Stimulated activated memory B cell treated with anti-CD40 and anti-IgM and Interleukin-4, amounts not matched to agents 10 μg/mL and 1 μg/mL and 100 μg/mL, for 72 hours (primary cell): ENCODE measurements at regions not wholly inside any gene's neighbourhood (a gene's known extent, or its start where the extent isn't known, plus 50 kb on each side); places are given as distances from the start of the nearest gene placed in this dataset.
"Not testable (repeated sequence)": the region's sequence is repeated elsewhere in the genome, so short reads cannot be mapped to it uniquely, and the experiment has no call there.

Experiments used
- ATAC-seq: fragments of 150-1000 bp; cut with Tn5 transposase; 2 replicates; pipeline ENCODE4 v1.10.0; 2021
- H3K27ac Mint-ChIP-seq: one replicate; pipeline ENCODE4 v1.8.0; 2022; ENCODE audit warnings: mild to moderate bottlenecking, mixed read lengths
- H3K27me3 Mint-ChIP-seq: one replicate; pipeline ENCODE4 v1.8.0; 2022; ENCODE audit warnings: mixed read lengths
- H3K36me3 Mint-ChIP-seq: one replicate; pipeline ENCODE4 v1.8.0; 2022; ENCODE audit warnings: mixed read lengths
- H3K4me1 Mint-ChIP-seq: one replicate; pipeline ENCODE4 v1.8.0; 2022; ENCODE audit warnings: mixed read lengths
- H3K4me3 Mint-ChIP-seq: one replicate; pipeline ENCODE4 v1.8.0; 2022; ENCODE audit warnings: mild to moderate bottlenecking, moderate library complexity, mixed read lengths
- H3K9me3 Mint-ChIP-seq: one replicate; pipeline ENCODE4 v1.8.0; 2022; ENCODE audit warnings: mixed read lengths

DNA sequence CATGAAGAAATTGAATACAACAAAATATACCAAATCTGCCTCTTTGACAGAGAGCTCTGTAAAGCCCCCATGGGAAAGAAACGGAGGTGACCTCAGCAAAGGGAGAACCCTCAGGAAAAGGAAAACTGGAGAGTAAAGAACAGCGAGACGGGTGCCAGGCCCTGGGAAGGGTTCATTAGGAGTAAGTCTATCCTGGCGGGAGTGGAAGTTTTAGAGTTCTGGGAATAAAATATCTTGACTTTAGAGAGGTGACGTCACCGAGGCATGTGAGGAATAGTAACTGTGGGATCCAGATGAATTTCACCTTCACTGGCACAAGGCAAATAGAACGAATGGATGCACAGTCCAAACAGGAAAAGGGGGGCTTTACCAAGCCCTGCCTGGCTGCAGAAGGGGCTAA, 362.8 kb upstream of the IGFBP3 start:
- H3K4me3 Mint-ChIP-seq = no peak overlapping the region
- H3K27ac Mint-ChIP-seq = no peak overlapping the region
- H3K4me1 Mint-ChIP-seq = no peaks in the 10 kb centered on the region
- H3K36me3 Mint-ChIP-seq = no peaks in the 10 kb centered on the region
- H3K27me3 Mint-ChIP-seq = no peaks in the 10 kb centered on the region
- ATAC-seq = no peak
- no peaks in the 10 kb centered on the region for H3K9me3 Mint-ChIP-seq

- H3K4me3 Mint-ChIP-seq = no peak overlapping the region
- no peak overlapping the region for H3K27ac Mint-ChIP-seq
- no peak for ATAC-seq
- H3K4me1 Mint-ChIP-seq = no peaks in the 10 kb centered on the region
- H3K9me3 Mint-ChIP-seq = peaks cover 4% of the 10 kb centered on the region
- no peaks in the 10 kb centered on the region for H3K36me3 Mint-ChIP-seq
- H3K27me3 Mint-ChIP-seq = no peaks in the 10 kb centered on the region
Observed at GRCh38 chr7:46282155-46282554, 361.1 kb upstream of the IGFBP3 start.

DNA sequence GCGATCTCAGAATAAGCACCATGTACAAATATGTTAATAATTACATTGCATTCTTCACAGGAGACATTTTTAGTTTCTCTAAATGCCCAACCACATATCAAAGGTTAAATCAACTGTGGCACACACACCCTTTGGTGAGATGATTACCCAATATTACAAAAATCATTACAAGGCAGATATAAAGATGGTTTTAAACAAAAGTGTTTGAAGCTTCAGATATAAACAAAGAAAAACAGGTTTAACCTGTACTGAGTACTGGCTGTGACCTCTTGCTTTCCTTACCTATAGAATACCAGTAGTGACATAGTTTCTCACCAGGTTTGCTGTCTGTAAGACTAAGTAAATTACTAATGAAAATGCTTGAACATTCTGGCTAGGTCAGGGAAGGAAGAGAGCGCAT, 360.0 kb upstream of the IGFBP3 start:
- Mint-ChIP-seq H3K27ac (no peak overlapping the region), H3K4me3 (no peak overlapping the region), H3K9me3 (peaks cover 4% of the 10 kb centered on the region), H3K4me1 (no peaks in the 10 kb centered on the region), H3K27me3 (no peaks in the 10 kb centered on the region), H3K36me3 (no peaks in the 10 kb centered on the region)
- ATAC-seq = no peak

DNA sequence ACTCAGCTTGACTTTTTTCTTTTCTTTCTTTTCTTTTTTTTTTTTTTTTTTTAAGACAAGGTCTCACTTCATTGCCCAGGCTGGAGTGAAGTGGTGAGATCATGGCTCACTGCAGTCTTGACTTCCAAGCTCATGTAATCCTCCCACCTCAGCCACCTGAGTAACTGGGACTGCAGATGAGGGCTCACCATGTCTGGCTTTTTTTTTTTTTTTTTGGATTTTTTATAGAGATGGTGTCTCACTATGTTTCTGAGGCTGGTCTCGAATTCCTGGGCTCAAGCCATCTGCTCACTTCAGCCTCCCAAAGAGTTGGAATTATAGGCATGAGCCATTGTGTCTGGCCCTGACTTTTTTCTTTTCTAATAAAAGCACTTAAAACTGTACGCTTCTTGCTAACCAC, 358.2 kb upstream of the IGFBP3 start:
- Mint-ChIP-seq H3K27me3 (no peaks in the 10 kb centered on the region), H3K36me3 (no peaks in the 10 kb centered on the region), H3K4me1 (no peaks in the 10 kb centered on the region), H3K9me3 (peaks cover 4% of the 10 kb centered on the region), H3K4me3 (no peak overlapping the region), H3K27ac (no peak overlapping the region)
- ATAC-seq = no peak

DNA sequence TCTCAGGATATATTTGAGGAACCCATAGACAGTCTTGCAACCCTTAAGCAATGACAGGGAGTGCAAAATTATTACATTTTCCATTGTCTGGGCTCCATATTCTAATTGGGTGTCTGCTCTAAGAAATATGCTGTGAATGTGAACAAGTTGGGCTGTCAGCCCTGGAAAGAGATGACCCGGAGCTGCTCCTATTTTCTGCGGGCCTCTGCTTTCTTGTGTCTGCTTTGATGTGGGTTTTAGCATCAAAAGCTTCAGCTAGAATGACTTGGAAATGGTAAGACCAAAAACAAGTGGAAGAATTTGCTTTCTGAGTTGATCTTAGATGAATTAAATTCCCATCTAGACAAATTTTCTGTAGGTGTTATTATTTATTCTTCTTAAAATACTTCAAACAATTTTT, 343.6 kb upstream of the IGFBP3 start:
- Mint-ChIP-seq H3K27ac (no peak overlapping the region), H3K27me3 (no peaks in the 10 kb centered on the region), H3K4me3 (no peak overlapping the region), H3K9me3 (peaks cover 13% of the 10 kb centered on the region), H3K36me3 (no peaks in the 10 kb centered on the region), H3K4me1 (no peaks in the 10 kb centered on the region)
- no peak for ATAC-seq

GRCh38 chr7:46261638-46262037, 340.6 kb upstream of the IGFBP3 start:
- H3K9me3 Mint-ChIP-seq = peaks cover 18% of the 10 kb centered on the region
- not testable (repeated sequence) for ATAC-seq, H3K36me3 Mint-ChIP-seq

DNA sequence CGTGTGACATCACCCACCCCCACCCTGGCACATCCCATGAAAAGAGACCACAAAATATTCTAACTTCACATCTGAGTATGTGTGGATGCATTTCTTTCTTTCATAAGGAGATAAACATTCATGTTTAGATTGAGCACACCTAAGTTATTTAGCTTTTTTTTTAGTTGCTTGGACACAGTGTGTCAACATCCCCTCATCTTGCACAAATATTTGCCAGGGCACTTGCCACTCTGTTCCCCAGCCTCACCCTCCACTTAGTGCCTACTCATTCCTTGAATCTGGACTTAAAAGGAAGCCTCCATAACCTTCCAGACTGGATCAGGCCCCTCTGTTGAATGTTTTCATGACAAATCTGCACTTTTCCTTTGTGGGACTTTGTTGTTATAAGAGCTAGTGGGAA, 338.9 kb upstream of the IGFBP3 start:
- ATAC-seq = no peak
- Mint-ChIP-seq H3K4me3 (no peak overlapping the region), H3K27me3 (no peaks in the 10 kb centered on the region), H3K27ac (no peak overlapping the region), H3K36me3 (no peaks in the 10 kb centered on the region), H3K4me1 (no peaks in the 10 kb centered on the region), H3K9me3 (peaks cover 14% of the 10 kb centered on the region)

More at GRCh38 chr7:46261638-46262037, 340.6 kb upstream of the IGFBP3 start:
- not testable (repeated sequence) for H3K27ac Mint-ChIP-seq, H3K4me3 Mint-ChIP-seq, H3K27me3 Mint-ChIP-seq, H3K4me1 Mint-ChIP-seq

- Mint-ChIP-seq H3K4me3 (no peak overlapping the region), H3K27ac (no peak overlapping the region), H3K4me1 (no peaks in the 10 kb centered on the region), H3K36me3 (no peaks in the 10 kb centered on the region), H3K9me3 (peaks cover 18% of the 10 kb centered on the region), H3K27me3 (no peaks in the 10 kb centered on the region)
- ATAC-seq = no peak
Observed at GRCh38 chr7:46257761-46258448, 336.8 kb upstream of the IGFBP3 start.

- no peak overlapping the region for H3K27ac Mint-ChIP-seq
- ATAC-seq = no peak
- peaks cover 21% of the 10 kb centered on the region for H3K9me3 Mint-ChIP-seq
- no peaks in the 10 kb centered on the region for H3K36me3 Mint-ChIP-seq
- no peaks in the 10 kb centered on the region for H3K4me1 Mint-ChIP-seq
- no peak overlapping the region for H3K4me3 Mint-ChIP-seq
- no peaks in the 10 kb centered on the region for H3K27me3 Mint-ChIP-seq
Observed at GRCh38 chr7:46256870-46257661, 336.0 kb upstream of the IGFBP3 start.

DNA sequence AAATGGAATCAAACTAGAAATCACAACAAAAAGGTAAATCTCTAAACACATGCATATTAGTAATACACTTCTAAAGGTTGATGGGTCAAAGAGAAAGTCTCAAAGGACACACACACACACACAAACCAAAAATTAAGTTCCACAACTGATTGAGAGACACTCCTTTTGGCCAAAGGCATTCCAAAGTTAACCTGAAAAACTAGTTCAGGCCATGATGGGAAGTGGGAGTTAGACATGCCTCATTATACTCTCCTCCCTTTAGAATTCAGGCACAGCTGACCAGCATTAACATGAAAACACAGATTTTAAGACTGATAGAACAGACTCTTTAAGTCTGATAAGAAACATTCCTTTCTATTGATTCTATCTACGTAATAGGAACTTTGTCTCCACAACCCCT, 332.4 kb upstream of the IGFBP3 start:
- Mint-ChIP-seq H3K9me3 (peaks cover 8% of the 10 kb centered on the region), H3K36me3 (no peaks in the 10 kb centered on the region), H3K4me3 (no peak overlapping the region), H3K27me3 (no peaks in the 10 kb centered on the region), H3K27ac (no peak overlapping the region), H3K4me1 (no peaks in the 10 kb centered on the region)
- ATAC-seq = no peak

DNA sequence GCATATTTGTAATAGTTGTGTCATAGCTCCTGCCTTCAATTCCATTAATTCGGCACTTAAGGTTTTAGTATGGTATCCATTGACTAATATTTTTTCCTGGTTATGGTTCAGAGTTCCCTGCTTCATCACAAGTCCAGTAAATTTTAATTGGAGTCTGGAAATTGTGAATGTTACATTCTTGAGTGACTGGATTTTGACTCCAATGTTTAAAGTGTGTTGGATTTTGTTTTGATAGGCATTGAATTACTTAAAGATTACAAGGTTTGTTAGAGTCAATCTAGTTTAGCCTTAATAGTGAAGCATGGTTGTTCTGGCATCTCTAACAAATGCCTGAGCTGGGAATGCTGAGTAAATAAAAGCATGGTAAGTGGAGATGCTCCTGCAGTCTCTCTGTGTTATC, 326.6 kb upstream of the IGFBP3 start:
- no peaks in the 10 kb centered on the region for H3K27me3 Mint-ChIP-seq
- no peak for ATAC-seq
- H3K27ac Mint-ChIP-seq = no peak overlapping the region
- no peak overlapping the region for H3K4me3 Mint-ChIP-seq
- no peaks in the 10 kb centered on the region for H3K4me1 Mint-ChIP-seq
- H3K9me3 Mint-ChIP-seq = peaks cover 2% of the 10 kb centered on the region
- H3K36me3 Mint-ChIP-seq = no peaks in the 10 kb centered on the region

GRCh38 chr7:46245586-46246111, 324.6 kb upstream of the IGFBP3 start:
- no peak overlapping the region for H3K27ac Mint-ChIP-seq
- H3K4me1 Mint-ChIP-seq = no peaks in the 10 kb centered on the region
- no peaks in the 10 kb centered on the region for H3K27me3 Mint-ChIP-seq
- no peaks in the 10 kb centered on the region for H3K36me3 Mint-ChIP-seq
- peaks cover 2% of the 10 kb centered on the region for H3K9me3 Mint-ChIP-seq
- no peak overlapping the region for H3K4me3 Mint-ChIP-seq
- ATAC-seq = no peak

GRCh38 chr7:46244757-46245156, 323.7 kb upstream of the IGFBP3 start:
- H3K27ac Mint-ChIP-seq = no peak overlapping the region
- H3K36me3 Mint-ChIP-seq = no peaks in the 10 kb centered on the region
- ATAC-seq = no peak
- H3K9me3 Mint-ChIP-seq = peaks cover 2% of the 10 kb centered on the region
- no peaks in the 10 kb centered on the region for H3K27me3 Mint-ChIP-seq
- H3K4me1 Mint-ChIP-seq = no peaks in the 10 kb centered on the region
- H3K4me3 Mint-ChIP-seq = no peak overlapping the region

- H3K36me3 Mint-ChIP-seq = no peaks in the 10 kb centered on the region
- H3K4me1 Mint-ChIP-seq = no peaks in the 10 kb centered on the region
- ATAC-seq = no peak
- H3K27me3 Mint-ChIP-seq = no peaks in the 10 kb centered on the region
- H3K27ac Mint-ChIP-seq = no peak overlapping the region
- H3K4me3 Mint-ChIP-seq = no peak overlapping the region
- H3K9me3 Mint-ChIP-seq = peaks cover 2% of the 10 kb centered on the region
Observed at GRCh38 chr7:46243406-46243805, 322.3 kb upstream of the IGFBP3 start.

- Mint-ChIP-seq H3K4me1 (no peaks in the 10 kb centered on the region), H3K36me3 (no peaks in the 10 kb centered on the region), H3K4me3 (no peak overlapping the region), H3K27ac (no peak overlapping the region), H3K27me3 (no peaks in the 10 kb centered on the region), H3K9me3 (peaks cover 2% of the 10 kb centered on the region)
- no peak for ATAC-seq
Observed at GRCh38 chr7:46239846-46240245, 318.8 kb upstream of the IGFBP3 start.

DNA sequence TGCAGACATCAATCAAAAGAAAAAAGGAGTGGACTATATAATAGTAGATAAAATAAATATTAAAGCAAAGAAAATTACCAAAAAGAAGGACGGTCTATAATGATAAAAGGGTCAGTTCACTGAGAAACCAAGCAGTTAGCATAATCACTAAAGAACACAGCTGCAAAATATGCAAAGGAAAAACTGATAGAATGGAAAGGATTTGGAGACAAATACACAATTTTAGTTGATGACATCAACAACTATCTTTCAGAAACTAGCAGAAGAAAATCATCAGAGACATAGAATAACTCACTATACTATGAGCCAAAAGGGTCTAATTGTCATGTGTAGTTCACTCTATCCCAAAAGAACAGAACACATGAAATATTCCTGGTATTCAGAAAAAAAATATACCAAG, 316.4 kb upstream of the IGFBP3 start:
- Mint-ChIP-seq H3K27ac (no peak overlapping the region), H3K4me3 (no peak overlapping the region), H3K9me3 (peaks cover under 1% of the 10 kb centered on the region), H3K27me3 (no peaks in the 10 kb centered on the region), H3K36me3 (no peaks in the 10 kb centered on the region), H3K4me1 (no peaks in the 10 kb centered on the region)
- ATAC-seq = no peak
